ENCODE measurements at regions not wholly inside any gene's neighbourhood (a gene's known extent, or its start where the extent isn't known, plus 50 kb on each side); places are given as distances from the start of the nearest gene placed in this dataset.

DNA sequence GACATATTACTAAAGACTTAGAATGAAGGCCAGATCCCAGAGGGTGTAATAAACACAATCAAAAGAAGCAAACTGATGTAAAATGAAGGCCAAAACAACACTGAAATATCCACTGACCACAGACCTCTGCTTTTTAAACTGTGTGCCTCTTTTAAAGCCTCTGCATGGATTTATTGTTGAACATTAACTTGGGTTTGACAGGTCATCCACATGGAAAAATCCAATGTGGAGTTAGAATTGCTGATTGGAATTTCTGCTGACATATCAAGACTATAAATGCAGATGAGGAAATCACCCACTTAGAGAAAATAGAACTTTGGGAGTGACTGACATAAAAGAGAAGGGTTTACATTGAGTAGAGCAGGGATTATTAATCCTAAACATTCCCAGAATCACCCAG lies 853.9 kb upstream of the RAG2 start:
- no peak overlapping the region for H3K4me3 ChIP-seq
- FAIRE-seq: no peak
- TF ChIP-seq POLR2AphosphoS2 (conservative IDR thresholded peaks at IDR 0.05; ENCODE audit: low read length): no peak
- no peak for TF ChIP-seq RARB (CRISPR knock-in tag; IDR thresholded peaks at IDR 0.05)
- no peak for TF ChIP-seq CEBPB (IDR thresholded peaks at IDR 0.05)
- TF ChIP-seq, protein P1, sequence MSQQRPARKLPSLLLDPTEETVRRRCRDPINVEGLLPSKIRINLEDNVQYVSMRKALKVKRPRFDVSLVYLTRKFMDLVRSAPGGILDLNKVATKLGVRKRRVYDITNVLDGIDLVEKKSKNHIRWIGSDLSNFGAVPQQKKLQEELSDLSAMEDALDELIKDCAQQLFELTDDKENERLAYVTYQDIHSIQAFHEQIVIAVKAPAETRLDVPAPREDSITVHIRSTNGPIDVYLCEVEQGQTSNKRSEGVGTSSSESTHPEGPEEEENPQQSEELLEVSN (IDR thresholded peaks at IDR 0.05; ENCODE audit: borderline replicate concordance, low read depth): no peak
- no peak for TF ChIP-seq ZC3H11A (IDR thresholded peaks at IDR 0.05)
- no peak for TF ChIP-seq HDAC2 (IDR thresholded peaks at IDR 0.05)
- TF ChIP-seq MAZ (IDR thresholded peaks at IDR 0.05; ENCODE audit: borderline replicate concordance, low read depth, low read length): no peak
- no peak for TF ChIP-seq ZFP36 (IDR thresholded peaks at IDR 0.05; ENCODE audit: borderline replicate concordance, partially characterized antibody)
- TF ChIP-seq NFE2L2 (conservative IDR thresholded peaks at IDR 0.05; ENCODE audit: low read length): no peak
- TF ChIP-seq, protein P2, sequence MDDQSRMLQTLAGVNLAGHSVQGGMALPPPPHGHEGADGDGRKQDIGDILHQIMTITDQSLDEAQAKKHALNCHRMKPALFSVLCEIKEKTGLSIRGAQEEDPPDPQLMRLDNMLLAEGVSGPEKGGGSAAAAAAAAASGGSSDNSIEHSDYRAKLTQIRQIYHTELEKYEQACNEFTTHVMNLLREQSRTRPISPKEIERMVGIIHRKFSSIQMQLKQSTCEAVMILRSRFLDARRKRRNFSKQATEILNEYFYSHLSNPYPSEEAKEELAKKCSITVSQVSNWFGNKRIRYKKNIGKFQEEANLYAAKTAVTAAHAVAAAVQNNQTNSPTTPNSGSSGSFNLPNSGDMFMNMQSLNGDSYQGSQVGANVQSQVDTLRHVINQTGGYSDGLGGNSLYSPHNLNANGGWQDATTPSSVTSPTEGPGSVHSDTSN (IDR thresholded peaks at IDR 0.05): no peak
- no peak for TF ChIP-seq NPAS2 (CRISPR knock-in tag; IDR thresholded peaks at IDR 0.05; ENCODE audit: borderline replicate concordance)
- TF ChIP-seq, protein P3, sequence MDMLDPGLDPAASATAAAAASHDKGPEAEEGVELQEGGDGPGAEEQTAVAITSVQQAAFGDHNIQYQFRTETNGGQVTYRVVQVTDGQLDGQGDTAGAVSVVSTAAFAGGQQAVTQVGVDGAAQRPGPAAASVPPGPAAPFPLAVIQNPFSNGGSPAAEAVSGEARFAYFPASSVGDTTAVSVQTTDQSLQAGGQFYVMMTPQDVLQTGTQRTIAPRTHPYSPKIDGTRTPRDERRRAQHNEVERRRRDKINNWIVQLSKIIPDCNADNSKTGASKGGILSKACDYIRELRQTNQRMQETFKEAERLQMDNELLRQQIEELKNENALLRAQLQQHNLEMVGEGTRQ (IDR thresholded peaks at IDR 0.05): no peak
- no peak for TF ChIP-seq CBX8 (IDR thresholded peaks at IDR 0.05)
- TF ChIP-seq RAD21 (conservative IDR thresholded peaks at IDR 0.05 in 1 of 2, IDR thresholded peaks at IDR 0.05 in 1 of 2): no peak
- TF ChIP-seq TP53 (CRISPR knock-in tag; IDR thresholded peaks at IDR 0.05): no peak
- TF ChIP-seq, protein P4, sequence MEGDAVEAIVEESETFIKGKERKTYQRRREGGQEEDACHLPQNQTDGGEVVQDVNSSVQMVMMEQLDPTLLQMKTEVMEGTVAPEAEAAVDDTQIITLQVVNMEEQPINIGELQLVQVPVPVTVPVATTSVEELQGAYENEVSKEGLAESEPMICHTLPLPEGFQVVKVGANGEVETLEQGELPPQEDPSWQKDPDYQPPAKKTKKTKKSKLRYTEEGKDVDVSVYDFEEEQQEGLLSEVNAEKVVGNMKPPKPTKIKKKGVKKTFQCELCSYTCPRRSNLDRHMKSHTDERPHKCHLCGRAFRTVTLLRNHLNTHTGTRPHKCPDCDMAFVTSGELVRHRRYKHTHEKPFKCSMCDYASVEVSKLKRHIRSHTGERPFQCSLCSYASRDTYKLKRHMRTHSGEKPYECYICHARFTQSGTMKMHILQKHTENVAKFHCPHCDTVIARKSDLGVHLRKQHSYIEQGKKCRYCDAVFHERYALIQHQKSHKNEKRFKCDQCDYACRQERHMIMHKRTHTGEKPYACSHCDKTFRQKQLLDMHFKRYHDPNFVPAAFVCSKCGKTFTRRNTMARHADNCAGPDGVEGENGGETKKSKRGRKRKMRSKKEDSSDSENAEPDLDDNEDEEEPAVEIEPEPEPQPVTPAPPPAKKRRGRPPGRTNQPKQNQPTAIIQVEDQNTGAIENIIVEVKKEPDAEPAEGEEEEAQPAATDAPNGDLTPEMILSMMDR (IDR thresholded peaks at IDR 0.05): no peak
- no peak for TF ChIP-seq CHD2 (IDR thresholded peaks at IDR 0.05; ENCODE audit: low read length, partially characterized antibody)
- no peak for TF ChIP-seq BHLHE40 (IDR thresholded peaks at IDR 0.05; ENCODE audit: low read depth, low read length)
- H3K27ac ChIP-seq: no peak overlapping the region
- POLR2A ChIA-PET: no interaction called here
- CTCF ChIA-PET: no interaction called here
- ATAC-seq: no peak
- H3K4me2 ChIP-seq: no peak overlapping the region
- no peaks in the 10 kb centered on the region for H3K4me1 ChIP-seq
- H3K9me3 ChIP-seq: no peaks in the 10 kb centered on the region
- no peak for DNase-seq (ENCODE audit: low read depth in 1 of 2, low spot score in 1 of 2)

DNA sequence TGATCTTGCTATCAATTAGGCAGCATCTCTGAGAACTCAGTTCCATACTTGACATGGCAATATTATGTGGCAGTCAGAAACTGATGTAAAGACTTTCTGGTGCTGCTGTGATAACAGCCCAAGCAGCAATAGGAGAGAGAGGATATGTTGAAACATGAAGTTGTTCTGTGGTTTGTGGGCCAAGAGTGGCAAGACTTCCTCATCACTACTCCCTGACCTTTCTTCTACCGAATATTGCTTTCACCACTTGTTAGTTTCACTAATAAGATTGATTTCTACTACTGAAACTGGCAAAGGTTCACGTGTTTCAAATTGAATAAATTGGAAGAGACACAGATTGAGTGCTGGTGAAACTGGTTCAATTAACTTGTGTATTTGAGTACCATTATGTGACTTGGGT lies 852.6 kb upstream of the RAG2 start:
- 0% methylated on average over 2 of the region's 2 CpGs for WGBS (ENCODE audit: missing lambda C conversion rate)
- ATAC-seq: no peak
- H3K4me2 ChIP-seq: no peak overlapping the region
- ChIA-PET POLR2A (no interaction called here), CTCF (no interaction called here)
- DNase-seq (ENCODE audit: low read depth in 1 of 2, low spot score in 1 of 2): no peak
- H3K4me1 ChIP-seq: no peaks in the 10 kb centered on the region
- no peak overlapping the region for H3K4me3 ChIP-seq
- H3K27ac ChIP-seq: no peak overlapping the region
- no peaks in the 10 kb centered on the region for H3K9me3 ChIP-seq
- no peak for FAIRE-seq
- TF ChIP-seq HOXB13 (CRISPR knock-in tag; IDR thresholded peaks at IDR 0.05; ENCODE audit: low read depth) (no peak), TP53 (CRISPR knock-in tag; IDR thresholded peaks at IDR 0.05) (no peak), ZSCAN20 (CRISPR knock-in tag; IDR thresholded peaks at IDR 0.05) (no peak), NPAS2 (CRISPR knock-in tag; IDR thresholded peaks at IDR 0.05; ENCODE audit: borderline replicate concordance) (no peak)

DNA sequence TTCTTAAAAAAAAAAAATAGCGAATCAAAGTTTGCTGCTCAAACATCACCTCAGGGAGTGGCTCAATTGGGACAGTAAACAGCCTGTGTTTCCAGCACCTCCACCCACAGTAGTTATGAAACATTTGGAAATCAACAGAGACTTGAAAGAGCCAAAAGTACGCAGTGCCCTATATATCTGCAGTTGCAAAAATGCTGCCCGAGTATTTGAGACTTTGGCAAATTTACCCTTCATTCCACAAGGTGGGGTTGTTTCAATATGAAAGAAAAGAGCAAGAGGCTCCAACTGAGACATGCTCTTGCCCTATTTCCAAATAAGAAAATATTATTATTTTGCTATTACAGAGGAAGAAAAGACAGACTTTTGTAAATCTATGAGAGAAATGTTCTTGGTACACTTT lies 851.1 kb upstream of the RAG2 start:
- 0% methylated on average over 3 of the region's 3 CpGs for WGBS (ENCODE audit: missing lambda C conversion rate)
- FAIRE-seq: no peak

More for the DNA sequence above, 851.1 kb upstream of the RAG2 start:
- no peak overlapping the region for H3K4me2 ChIP-seq
- ChIA-PET CTCF (no interaction called here), POLR2A (no interaction called here)
- H3K4me3 ChIP-seq: no peak overlapping the region
- ATAC-seq (no peak), DNase-seq (ENCODE audit: low read depth in 1 of 2, low spot score in 1 of 2) (peak in 1 of 2 experiments; percentile 6)
- H3K9me3 ChIP-seq: no peaks in the 10 kb centered on the region
- TF ChIP-seq SREBF2 (IDR thresholded peaks at IDR 0.05) (no peak), HOXA7 (CRISPR knock-in tag; IDR thresholded peaks at IDR 0.05) (no peak), KDM5A (IDR thresholded peaks at IDR 0.05) (no peak), RAD21 (conservative IDR thresholded peaks at IDR 0.05 in 1 of 2, IDR thresholded peaks at IDR 0.05 in 1 of 2) (peak in 1 of 2 experiments; percentile 10; a peak in 1 of 5 replicates)
- TF ChIP-seq, protein P2 (IDR thresholded peaks at IDR 0.05): no peak
- H3K4me1 ChIP-seq: no peaks in the 10 kb centered on the region
- H3K27ac ChIP-seq: no peak overlapping the region
